Neural cell (in vitro differentiated cells): ENCODE measurements at regions not wholly inside any gene's neighbourhood (a gene's known extent, or its start where the extent isn't known, plus 50 kb on each side); places are given as distances from the start of the nearest gene placed in this dataset.

Experiments used
- H2AFZ ChIP-seq: fragments of 200-600, 300-800 bp; sonication (generic), shearing (Covaris generic); 2 replicates; pipeline ENCODE4 v1.6.0; 2014; ENCODE audit warnings: low read depth, mild to moderate bottlenecking, antibody characterized with exemption, low read length, moderate library complexity
- H3F3A ChIP-seq: fragments of 200-600 bp; shearing (Covaris generic); 2 replicates; pipeline ENCODE4 v1.6.1; 2016; ENCODE audit warnings: mild to moderate bottlenecking, moderate library complexity, mixed read lengths, antibody characterized with exemption, low read length; ENCODE audit not compliant: insufficient read depth, poor library complexity, severe bottlenecking
- H3K27ac ChIP-seq: fragments of 200-600, 300-800 bp; sonication (generic), shearing (Covaris generic); 2 replicates; pipeline ENCODE4 v1.5.1; 2014; ENCODE audit warnings: mild to moderate bottlenecking, low read length, moderate library complexity
- H3K27me3 ChIP-seq: fragments of 300-800, 200-600 bp; sonication (generic), shearing (Covaris generic); 2 replicates; pipeline ENCODE4 v1.6.0; 2014; ENCODE audit warnings: mild to moderate bottlenecking, low read depth, low read length, moderate library complexity; ENCODE audit not compliant: insufficient read depth
- H3K36me3 ChIP-seq: fragments of 300-800, 200-600 bp; sonication (generic), shearing (Covaris generic); 2 replicates; pipeline ENCODE4 v1.5.1; 2014; ENCODE audit warnings: mild to moderate bottlenecking, antibody characterized with exemption, low read length, moderate library complexity; ENCODE audit not compliant: insufficient read depth
- H3K4me2 ChIP-seq: fragments of 300-800, 200-600 bp; sonication (generic), shearing (Covaris generic); 2 replicates; pipeline ENCODE4 v1.6.0; 2014; ENCODE audit warnings: mild to moderate bottlenecking, low read length
- H3K4me3 ChIP-seq: fragments of 300-800, 200-600 bp; sonication (generic), shearing (Covaris generic); 2 replicates; pipeline ENCODE4 v1.5.1; 2014; ENCODE audit warnings: mild to moderate bottlenecking, low read length, moderate library complexity
- H3K79me2 ChIP-seq: fragments of 200-600 bp; shearing (Covaris generic); replicated peaks from 2 replicates; pipeline ENCODE4 v1.6.0; 2014; ENCODE audit warnings: mild to moderate bottlenecking, low read length, moderate library complexity; ENCODE audit not compliant: insufficient read depth
- H3K9ac ChIP-seq: fragments of 300-800, 200-600 bp; sonication (generic), shearing (Covaris generic); 2 replicates; pipeline ENCODE4 v1.6.1; 2016; ENCODE audit warnings: mild to moderate bottlenecking, low read length, mixed read lengths
- H3K9me2 ChIP-seq: fragments of 200-600 bp; shearing (Covaris generic); 2 replicates; pipeline ENCODE4 v1.6.1; 2016; ENCODE audit warnings: mild to moderate bottlenecking, low read length, mixed read lengths; ENCODE audit not compliant: insufficient read depth
- H3K9me3 ChIP-seq: fragments of 200-600, 300-800 bp; sonication (generic), shearing (Covaris generic); 2 replicates; pipeline ENCODE4 v1.6.1; 2016; ENCODE audit warnings: mild to moderate bottlenecking, mixed run types, low read length, moderate library complexity, mixed read lengths
- H4K20me1 ChIP-seq: fragments of 200-600 bp; shearing (Covaris generic); 2 replicates; pipeline ENCODE4 v1.6.1; 2016; ENCODE audit warnings: mild to moderate bottlenecking, mixed run types; ENCODE audit not compliant: insufficient read depth
- EP300 ChIP-seq: fragments of 450-650 bp; conservative IDR thresholded peaks from 2 replicates; pipeline ENCODE4 v1.6.1; 2014; ENCODE audit warnings: antibody characterized with exemption, mild to moderate bottlenecking, moderate library complexity; ENCODE audit not compliant: poor library complexity, severe bottlenecking
- EZH2 ChIP-seq: fragments of 200-600, 300-800 bp; shearing (Covaris generic), sonication (generic); IDR thresholded peaks from 2 replicates; pipeline ENCODE4 v1.6.1; 2014; ENCODE audit warnings: antibody characterized with exemption, low read length, borderline replicate concordance, mild to moderate bottlenecking; ENCODE audit not compliant: insufficient read depth, poor library complexity, severe bottlenecking
- MXI1 ChIP-seq: fragments of 450-650 bp; conservative IDR thresholded peaks from 2 replicates; pipeline ENCODE4 v1.6.1; 2014; ENCODE audit warnings: antibody characterized with exemption, mild to moderate bottlenecking; ENCODE audit not compliant: poor library complexity, severe bottlenecking
- POLR2AphosphoS5 ChIP-seq: IDR thresholded peaks from 2 replicates; pipeline ENCODE4 v1.6.1; 2012
- RAD21 ChIP-seq: fragments of 450-650 bp; conservative IDR thresholded peaks from 2 replicates; pipeline ENCODE4 v1.6.1; 2014; ENCODE audit warnings: antibody characterized with exemption, mild to moderate bottlenecking, moderate library complexity
- REST ChIP-seq: IDR thresholded peaks from 2 replicates; pipeline ENCODE4 v1.6.1; 2012; ENCODE audit warnings: borderline replicate concordance
- SMC3 ChIP-seq: fragments of 450-650 bp; conservative IDR thresholded peaks from 2 replicates; pipeline ENCODE4 v1.6.1; 2014; ENCODE audit warnings: antibody characterized with exemption, mild to moderate bottlenecking, moderate library complexity; ENCODE audit not compliant: poor library complexity
- TAF1 ChIP-seq: IDR thresholded peaks from 2 replicates; pipeline ENCODE4 v1.6.1; 2012; ENCODE audit warnings: low read depth
- TF ChIP-seq, protein P1 (sequence below): fragments of 450-650 bp; IDR thresholded peaks from 2 replicates; pipeline ENCODE4 v1.5.1; 2014; ENCODE audit warnings: antibody characterized with exemption, mild to moderate bottlenecking, moderate library complexity; ENCODE audit not compliant: poor library complexity, severe bottlenecking

- H3K4me2 ChIP-seq = no peak overlapping the region
- TF ChIP-seq SMC3 (no peak), EP300 (no peak), REST (no peak), TAF1 (no peak), MXI1 (no peak), EZH2 (no peak), RAD21 (no peak), POLR2AphosphoS5 (no peak)
- TF ChIP-seq, protein P1, sequence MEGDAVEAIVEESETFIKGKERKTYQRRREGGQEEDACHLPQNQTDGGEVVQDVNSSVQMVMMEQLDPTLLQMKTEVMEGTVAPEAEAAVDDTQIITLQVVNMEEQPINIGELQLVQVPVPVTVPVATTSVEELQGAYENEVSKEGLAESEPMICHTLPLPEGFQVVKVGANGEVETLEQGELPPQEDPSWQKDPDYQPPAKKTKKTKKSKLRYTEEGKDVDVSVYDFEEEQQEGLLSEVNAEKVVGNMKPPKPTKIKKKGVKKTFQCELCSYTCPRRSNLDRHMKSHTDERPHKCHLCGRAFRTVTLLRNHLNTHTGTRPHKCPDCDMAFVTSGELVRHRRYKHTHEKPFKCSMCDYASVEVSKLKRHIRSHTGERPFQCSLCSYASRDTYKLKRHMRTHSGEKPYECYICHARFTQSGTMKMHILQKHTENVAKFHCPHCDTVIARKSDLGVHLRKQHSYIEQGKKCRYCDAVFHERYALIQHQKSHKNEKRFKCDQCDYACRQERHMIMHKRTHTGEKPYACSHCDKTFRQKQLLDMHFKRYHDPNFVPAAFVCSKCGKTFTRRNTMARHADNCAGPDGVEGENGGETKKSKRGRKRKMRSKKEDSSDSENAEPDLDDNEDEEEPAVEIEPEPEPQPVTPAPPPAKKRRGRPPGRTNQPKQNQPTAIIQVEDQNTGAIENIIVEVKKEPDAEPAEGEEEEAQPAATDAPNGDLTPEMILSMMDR = no peak
These were observed 281.6 kb upstream of the FMN2 start for GRCh38 chr1:239810061-239810481.

DNA sequence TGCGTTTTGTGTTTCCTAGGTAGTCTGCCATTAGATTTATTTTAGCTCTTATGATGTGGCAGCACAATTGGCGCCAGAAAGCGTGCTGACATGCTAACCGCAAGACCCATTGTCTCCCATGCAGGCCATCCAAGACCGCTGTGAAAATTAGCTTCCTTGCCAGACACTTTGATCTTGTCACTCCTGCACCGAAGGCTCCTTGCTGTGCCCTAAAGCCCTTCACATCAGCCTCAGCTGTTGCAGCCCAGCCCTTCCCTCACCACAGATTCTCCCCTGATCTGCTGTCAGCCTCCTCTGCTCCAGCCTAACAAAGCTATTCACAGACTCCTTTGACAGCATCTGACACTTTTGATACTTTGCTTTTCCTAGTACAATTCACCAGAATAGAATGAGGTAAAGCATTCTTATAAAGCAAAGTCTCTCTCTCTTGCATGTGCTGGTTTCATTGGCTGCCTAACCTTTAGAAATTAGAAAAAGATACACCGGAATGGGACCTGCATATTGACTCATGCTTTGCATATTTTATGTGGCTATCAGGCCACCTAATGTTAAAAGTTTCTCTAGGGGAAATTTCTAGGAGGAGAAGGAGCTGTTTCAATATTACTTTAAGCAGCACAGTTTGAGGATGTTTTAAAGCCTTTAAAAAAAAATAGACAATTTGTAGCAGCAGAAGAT, 280.3 kb upstream of the FMN2 start:
- no peaks in the 10 kb centered on the region for H3K9me3 ChIP-seq
- no peaks in the 10 kb centered on the region for H3K36me3 ChIP-seq
- H3K9me2 ChIP-seq = no peaks in the 10 kb centered on the region
- peak overlapping the region; percentile 30 for H3K9ac ChIP-seq
- H3K27ac ChIP-seq = peak overlapping the region; percentile 72
- H3K4me2 ChIP-seq = peak overlapping the region; percentile 76
- peak overlapping the region; percentile 47 for H3K4me3 ChIP-seq
- H2AFZ ChIP-seq = peak overlapping the region; percentile 5
- H3K79me2 ChIP-seq = no peaks in the 10 kb centered on the region
- no peaks in the 10 kb centered on the region for H4K20me1 ChIP-seq
- no peaks in the 10 kb centered on the region for H3F3A ChIP-seq
- TF ChIP-seq EZH2 = no peak
- TF ChIP-seq TAF1 = no peak
- TF ChIP-seq POLR2AphosphoS5 = peak; percentile 93
- TF ChIP-seq RAD21 = peak; percentile 49
- TF ChIP-seq EP300 = peak; percentile 99
- TF ChIP-seq REST = peak; percentile 82
- no peak for TF ChIP-seq MXI1
- peak; percentile 34 for TF ChIP-seq SMC3
- H3K27me3 ChIP-seq = no peaks in the 10 kb centered on the region

More at GRCh38 chr1:239810061-239810481, 281.6 kb upstream of the FMN2 start:
- Histone ChIP-seq H3K27ac (peak overlapping the region; percentile 72), H4K20me1 (no peaks in the 10 kb centered on the region), H3K4me3 (no peak overlapping the region), H2AFZ (no peak overlapping the region), H3K9me3 (no peaks in the 10 kb centered on the region), H3K27me3 (no peaks in the 10 kb centered on the region), H3K9ac (no peak overlapping the region), H3K79me2 (no peaks in the 10 kb centered on the region), H3K36me3 (no peaks in the 10 kb centered on the region), H3F3A (no peaks in the 10 kb centered on the region), H3K9me2 (no peaks in the 10 kb centered on the region)
